Panc1 (cell line): ENCODE measurements at regions not wholly inside any gene's neighbourhood (a gene's known extent, or its start where the extent isn't known, plus 50 kb on each side); places are given as distances from the start of the nearest gene placed in this dataset.

Experiments
- POLR2AphosphoS5 ChIP-seq: IDR thresholded peaks from 2 replicates; pipeline ENCODE4 v1.6.1; 2012; ENCODE audit warnings: mild to moderate bottlenecking, low read depth, low read length, moderate library complexity
- REST ChIP-seq, 2 experiments: IDR thresholded peaks; 2 replicates each; pipeline ENCODE4 v1.6.1; 2011 to 2012; ENCODE audit warnings: low read depth in 2 of 2, control low read depth in 1 of 2, low read length in 1 of 2, mild to moderate bottlenecking in 1 of 2, moderate library complexity in 1 of 2; ENCODE audit not compliant: insufficient read depth in 1 of 2
- SIN3A ChIP-seq: IDR thresholded peaks from 2 replicates; pipeline ENCODE4 v1.6.1; 2012; ENCODE audit warnings: low read depth, mild to moderate bottlenecking, low read length, moderate library complexity, borderline replicate concordance; ENCODE audit not compliant: insufficient read depth
- TCF7L2 ChIP-seq: IDR thresholded peaks from 2 replicates; pipeline ENCODE4 v1.6.1; 2011; ENCODE audit warnings: mild to moderate bottlenecking, low read depth, low read length, inconsistent platforms
- TF ChIP-seq, protein P1 (sequence below): fragments of 450-650 bp; IDR thresholded peaks from 2 replicates; pipeline ENCODE4 v1.5.1; 2017; ENCODE audit warnings: mild to moderate bottlenecking

GRCh38 chr16:51457775-51458174, 306.7 kb upstream of the SALL1 start:
- TF ChIP-seq POLR2AphosphoS5: no peak
- TF ChIP-seq, protein P1, sequence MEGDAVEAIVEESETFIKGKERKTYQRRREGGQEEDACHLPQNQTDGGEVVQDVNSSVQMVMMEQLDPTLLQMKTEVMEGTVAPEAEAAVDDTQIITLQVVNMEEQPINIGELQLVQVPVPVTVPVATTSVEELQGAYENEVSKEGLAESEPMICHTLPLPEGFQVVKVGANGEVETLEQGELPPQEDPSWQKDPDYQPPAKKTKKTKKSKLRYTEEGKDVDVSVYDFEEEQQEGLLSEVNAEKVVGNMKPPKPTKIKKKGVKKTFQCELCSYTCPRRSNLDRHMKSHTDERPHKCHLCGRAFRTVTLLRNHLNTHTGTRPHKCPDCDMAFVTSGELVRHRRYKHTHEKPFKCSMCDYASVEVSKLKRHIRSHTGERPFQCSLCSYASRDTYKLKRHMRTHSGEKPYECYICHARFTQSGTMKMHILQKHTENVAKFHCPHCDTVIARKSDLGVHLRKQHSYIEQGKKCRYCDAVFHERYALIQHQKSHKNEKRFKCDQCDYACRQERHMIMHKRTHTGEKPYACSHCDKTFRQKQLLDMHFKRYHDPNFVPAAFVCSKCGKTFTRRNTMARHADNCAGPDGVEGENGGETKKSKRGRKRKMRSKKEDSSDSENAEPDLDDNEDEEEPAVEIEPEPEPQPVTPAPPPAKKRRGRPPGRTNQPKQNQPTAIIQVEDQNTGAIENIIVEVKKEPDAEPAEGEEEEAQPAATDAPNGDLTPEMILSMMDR: no peak
- no peak for TF ChIP-seq REST (IDR thresholded peaks at IDR 0.05; ENCODE audit: insufficient read depth in 1 of 2, low read depth in 2 of 2, low read length in 1 of 2)
- no peak for TF ChIP-seq SIN3A
- TF ChIP-seq TCF7L2: no peak
